Ishikawa (cell line): ENCODE measurements at regions not wholly inside any gene's neighbourhood (a gene's known extent, or its start where the extent isn't known, plus 50 kb on each side); places are given as distances from the start of the nearest gene placed in this dataset.

ENCODE experiments used
- CREB1 ChIP-seq: IDR thresholded peaks from 2 replicates; pipeline ENCODE4 v1.6.1; 2012; ENCODE audit warnings: low read depth
- EGR1 ChIP-seq: IDR thresholded peaks from 2 replicates; pipeline ENCODE4 v1.6.1; 2012
- EP300 ChIP-seq: IDR thresholded peaks from 2 replicates; pipeline ENCODE4 v1.6.1; 2012; ENCODE audit warnings: borderline replicate concordance
- NFIC ChIP-seq: IDR thresholded peaks from 2 replicates; pipeline ENCODE4 v1.6.1; 2012
- REST ChIP-seq: IDR thresholded peaks from 2 replicates; pipeline ENCODE4 v1.6.1; 2012; ENCODE audit warnings: low read depth, mild to moderate bottlenecking
- TAF1 ChIP-seq: IDR thresholded peaks from 2 replicates; pipeline ENCODE4 v1.6.1; 2012; ENCODE audit warnings: low read depth, mild to moderate bottlenecking
- TCF12 ChIP-seq: IDR thresholded peaks from 2 replicates; pipeline ENCODE4 v1.6.1; 2012; ENCODE audit warnings: low read depth
- TEAD4 ChIP-seq: IDR thresholded peaks from 2 replicates; pipeline ENCODE4 v1.6.1; 2012
- YY1 ChIP-seq: IDR thresholded peaks from 2 replicates; pipeline ENCODE4 v1.6.1; 2012; ENCODE audit warnings: low read depth
- ZBTB7A ChIP-seq: IDR thresholded peaks from 2 replicates; pipeline ENCODE4 v1.6.1; 2012; ENCODE audit warnings: low read depth
- TF ChIP-seq, protein P1 (sequence below): IDR thresholded peaks from 2 replicates; pipeline ENCODE4 v1.6.1; 2012
- TF ChIP-seq, protein P2 (sequence below): IDR thresholded peaks from 2 replicates; pipeline ENCODE4 v1.6.1; 2012

DNA sequence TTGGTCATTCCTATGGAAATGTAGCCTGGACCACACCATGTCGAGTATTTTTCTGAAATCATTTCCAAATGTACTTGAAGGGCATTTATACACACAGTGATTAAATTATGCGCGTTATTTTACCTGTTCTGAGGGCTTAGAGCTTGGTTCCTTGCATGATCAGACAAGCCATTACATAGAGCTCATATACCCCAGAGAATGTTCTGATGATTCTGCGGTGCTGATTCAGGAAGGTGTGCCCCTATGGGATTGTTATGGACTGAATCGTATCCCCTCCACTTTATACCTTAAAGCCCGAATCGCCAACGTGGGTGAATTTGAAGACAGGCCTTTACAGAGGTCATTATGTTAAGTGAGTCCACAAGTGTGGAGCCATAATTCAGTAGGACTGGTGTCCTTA lies 848.9 kb downstream of the TRIML1 start:
- TF ChIP-seq EP300: no peak
- TF ChIP-seq, protein P1, sequence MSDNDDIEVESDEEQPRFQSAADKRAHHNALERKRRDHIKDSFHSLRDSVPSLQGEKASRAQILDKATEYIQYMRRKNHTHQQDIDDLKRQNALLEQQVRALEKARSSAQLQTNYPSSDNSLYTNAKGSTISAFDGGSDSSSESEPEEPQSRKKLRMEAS: no peak
- TF ChIP-seq, protein P2, sequence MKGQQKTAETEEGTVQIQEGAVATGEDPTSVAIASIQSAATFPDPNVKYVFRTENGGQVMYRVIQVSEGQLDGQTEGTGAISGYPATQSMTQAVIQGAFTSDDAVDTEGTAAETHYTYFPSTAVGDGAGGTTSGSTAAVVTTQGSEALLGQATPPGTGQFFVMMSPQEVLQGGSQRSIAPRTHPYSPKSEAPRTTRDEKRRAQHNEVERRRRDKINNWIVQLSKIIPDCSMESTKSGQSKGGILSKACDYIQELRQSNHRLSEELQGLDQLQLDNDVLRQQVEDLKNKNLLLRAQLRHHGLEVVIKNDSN: no peak
- no peak for TF ChIP-seq EGR1
- no peak for TF ChIP-seq TCF12
- TF ChIP-seq ZBTB7A: no peak
- TF ChIP-seq NFIC: no peak
- no peak for TF ChIP-seq CREB1
- TF ChIP-seq YY1: no peak
- no peak for TF ChIP-seq REST
- no peak for TF ChIP-seq TAF1
- TF ChIP-seq TEAD4: no peak
